GM12878 (cell line): ENCODE measurements at regions not wholly inside any gene's neighbourhood (a gene's known extent, or its start where the extent isn't known, plus 50 kb on each side); places are given as distances from the start of the nearest gene placed in this dataset.

ENCODE experiments used
- ATAC-seq: fragments of 200-7000 bp; cut with Tn5 transposase; 3 replicates; pipeline ENCODE4 v1.9.1; 2020; ENCODE audit warnings: mild to moderate bottlenecking, moderate library complexity
- BruUV-seq: library from RNA; stranded (reverse); fragments of 400-500 nt; replicated peaks from 2 replicates; lab custom pipeline; 2021; lab: Mats Ljungman, UMichigan
- CTCF ChIA-PET: fragments of 300-600 bp; sonication (Branson Sonifier 250); formaldehyde crosslinking; extraction: SDS; loops from one replicate; lab custom pipeline; 2021; ENCODE audit warnings: inconsistent platforms; lab: Yijun Ruan, JAX
- POLR2A ChIA-PET: fragments of 350-600 bp; formaldehyde crosslinking; extraction: SDS; loops from one replicate; lab custom pipeline; 2021; ENCODE audit warnings: inconsistent platforms; lab: Charles Lee
- RAD21 ChIA-PET: fragments of 300-600 bp; sonication (Branson Sonifier 250); formaldehyde crosslinking; loops from one replicate; lab custom pipeline; 2023; ENCODE audit warnings: antibody characterized with exemption; ENCODE audit not compliant: unreplicated experiment; lab: Charles Lee
- SMC1A ChIA-PET: fragments of 300-600 bp; sonication (Branson Sonifier 250); formaldehyde crosslinking; loops from one replicate; lab custom pipeline; 2023; ENCODE audit not compliant: unreplicated experiment, uncharacterized antibody; lab: Charles Lee
- DNase-seq: peaks from one replicate; pipeline ENCODE4 v3.0.0-alpha.2; 2011; ENCODE audit warnings: low read depth, low spot score
- FAIRE-seq: peaks from 3 replicates; lab custom pipeline; 2011; peaks lifted over from hg19 to GRCh38; lab: Jason Lieb, UNC
- H2AFZ ChIP-seq: 2 replicates; pipeline ENCODE4 v1.6.0; 2011; ENCODE audit warnings: low read depth, low read length, control low read depth; ENCODE audit not compliant: control insufficient read depth
- H3K27ac ChIP-seq: 2 replicates; pipeline ENCODE4 v1.5.1; 2011; ENCODE audit warnings: control low read depth; ENCODE audit not compliant: control insufficient read depth, insufficient read depth
- H3K27me3 ChIP-seq, 2 experiments: replicated peaks in 1 of 2; 2 replicates each; pipeline versions ENCODE4 v1.6.0 to v1.6.1; 2011; ENCODE audit warnings: low read length in 1 of 2; ENCODE audit not compliant: control insufficient read depth in 2 of 2, insufficient read depth in 2 of 2
- H3K36me3 ChIP-seq, 2 experiments: 2 replicates each; pipeline ENCODE4 v1.5.1; 2011; ENCODE audit warnings: low read length in 1 of 2; ENCODE audit not compliant: control insufficient read depth in 2 of 2, insufficient read depth in 2 of 2
- H3K4me1 ChIP-seq: 2 replicates; pipeline ENCODE4 v1.6.1; 2011; ENCODE audit warnings: mild to moderate bottlenecking, low read length, moderate library complexity, mixed read lengths; ENCODE audit not compliant: control insufficient read depth, insufficient read depth
- H3K4me2 ChIP-seq: 2 replicates; pipeline ENCODE4 v1.6.0; 2011; ENCODE audit warnings: control low read depth; ENCODE audit not compliant: control insufficient read depth, insufficient read depth
- H3K4me3 ChIP-seq: fragments of 200-600 bp; sonication (generic); 2 replicates; pipeline ENCODE4 v1.5.1; 2016
- H3K79me2 ChIP-seq: 2 replicates; pipeline ENCODE4 v1.6.0; 2011; ENCODE audit warnings: low read length; ENCODE audit not compliant: control insufficient read depth, insufficient read depth
- H3K9ac ChIP-seq: 2 replicates; pipeline ENCODE4 v1.8.0; 2011; ENCODE audit warnings: low read length, control low read depth, mixed read lengths; ENCODE audit not compliant: control insufficient read depth, insufficient read depth
- H3K9me3 ChIP-seq: replicated peaks from 3 replicates; pipeline ENCODE4 v1.5.1; 2011; ENCODE audit warnings: mild to moderate bottlenecking, low read length; ENCODE audit not compliant: control insufficient read depth, insufficient read depth
- H4K20me1 ChIP-seq: 2 replicates; pipeline ENCODE4 v1.6.0; 2011; ENCODE audit not compliant: control insufficient read depth, insufficient read depth
- CHD4 ChIP-seq: fragments of 200-600 bp; sonication (generic); IDR thresholded peaks from 2 replicates; pipeline ENCODE4 v1.6.1; 2016; ENCODE audit warnings: mild to moderate bottlenecking
- E2F4 ChIP-seq: IDR thresholded peaks from 2 replicates; pipeline ENCODE4 v1.6.1; 2012; ENCODE audit warnings: low read depth, low read length, improper control_type of control experiment
- HDAC2 ChIP-seq: fragments of 200-600 bp; sonication (generic); IDR thresholded peaks from 2 replicates; pipeline ENCODE4 v1.6.1; 2017
- JUND ChIP-seq: IDR thresholded peaks from 2 replicates; pipeline ENCODE4 v1.6.1; 2012; ENCODE audit warnings: low read depth, mild to moderate bottlenecking, low read length, improper control_type of control experiment, moderate library complexity
- KLF5 ChIP-seq: fragments of 450-650 bp; IDR thresholded peaks from 2 replicates; pipeline ENCODE4 v1.6.1; 2014; ENCODE audit warnings: mild to moderate bottlenecking; ENCODE audit not compliant: partially characterized antibody
- NBN ChIP-seq: fragments of 450-650 bp; IDR thresholded peaks from 2 replicates; pipeline ENCODE4 v1.6.1; 2016
- NKRF ChIP-seq: fragments of 450-650 bp; conservative IDR thresholded peaks from 2 replicates; pipeline ENCODE4 v1.6.1; 2017; ENCODE audit warnings: mild to moderate bottlenecking, moderate library complexity
- SUPT20H ChIP-seq: IDR thresholded peaks from 2 replicates; pipeline ENCODE4 v1.6.1; 2011; ENCODE audit warnings: low read depth, mild to moderate bottlenecking, low read length, moderate library complexity, borderline replicate concordance; ENCODE audit not compliant: control insufficient read depth
- WGBS: methylation state at CpG from one replicate; pipeline ENCODE4 v1.1.6; 2016; ENCODE audit warnings: low lambda C conversion rate; ENCODE audit not compliant: insufficient replicate concordance, insufficient coverage; ENCODE audit errors: missing lambda C conversion rate; 5-methylcytosine and 5-hydroxymethylcytosine counted together
- in situ Hi-C: fragments of 300-500 bp; cut with MboI; formaldehyde crosslinking; loops from 9 replicates; pipeline ENCODE4 v1.14.3; 2018; ENCODE audit warnings: mixed read lengths
- intact Hi-C: fragments of 100-400 bp; cut with micrococcal nuclease; formaldehyde crosslinking; loops from one replicate; pipeline ENCODE4 v1.14.2; 2022; ENCODE audit not compliant: unreplicated experiment

- TF ChIP-seq E2F4: no peak
- no peak for TF ChIP-seq JUND
- TF ChIP-seq SUPT20H: no peak
- TF ChIP-seq, all 136 proteins: peak for 0
Measured at GRCh38 chr14:48391661-48392060, 716.3 kb upstream of the MDGA2 start (continued).

- DNase-seq (no peak), FAIRE-seq (no peak), ATAC-seq (no peak)
- no TSS peak for BruUV-seq
- in situ Hi-C loops (loop anchor here (10.0 kb wide), 1 partner anchor 476 kb away; no protein-coding TSS in a partner anchor), intact Hi-C loops (loop anchor here (10.0 kb wide), 1 partner anchor 784 kb away; no protein-coding TSS in a partner anchor)
- H3K27ac ChIP-seq: no peak overlapping the region
- H3K9ac ChIP-seq: no peak overlapping the region
- H3K9me3 ChIP-seq: no peaks in the 10 kb centered on the region
- H3K27me3 ChIP-seq: no peaks in the 10 kb centered on the region
- H3K4me3 ChIP-seq: no peak overlapping the region
- H2AFZ ChIP-seq: no peak overlapping the region
- H4K20me1 ChIP-seq: no peaks in the 10 kb centered on the region
- ChIA-PET RAD21 (no interaction called here), CTCF (interaction anchor here (1.0 to 1.2 kb wide), 2 partner anchors 10 to 36 kb away, joined by 3 read pairs; no protein-coding TSS in a partner anchor), SMC1A (interaction anchor here (1.3 kb wide), 1 partner anchor 9 kb away, joined by 3 read pairs; no protein-coding TSS in a partner anchor), POLR2A (no interaction called here)
- 7% methylated on average over 2 of the region's 2 CpGs for whole genome bisulfite sequencing
- TF ChIP-seq HDAC2 (no peak), CHD4 (no peak), KLF5 (no peak), NKRF (no peak), SUPT20H (no peak), NBN (no peak)
- H3K79me2 ChIP-seq: no peaks in the 10 kb centered on the region
- no peaks in the 10 kb centered on the region for H3K4me1 ChIP-seq
- no peak overlapping the region for H3K4me2 ChIP-seq
- no peaks in the 10 kb centered on the region for H3K36me3 ChIP-seq
Measured at GRCh38 chr14:48390346-48390745, 714.9 kb upstream of the MDGA2 start.
